ENCODE measurements at regions not wholly inside any gene's neighbourhood (a gene's known extent, or its start where the extent isn't known, plus 50 kb on each side); places are given as distances from the start of the nearest gene placed in this dataset.

- Histone ChIP-seq H3K4me3 (ENCODE audit: low read depth, low read length) (no peak overlapping the region), H3K27ac (no peak overlapping the region), H3K27me3 (ENCODE audit: insufficient read depth, low read depth, severe bottlenecking) (no peaks in the 10 kb centered on the region), H3K36me3 (no peaks in the 10 kb centered on the region), H3K9me3 (ENCODE audit: severe bottlenecking) (no peaks in the 10 kb centered on the region)
- DNase-seq = no peak
- TF ChIP-seq CTCF (IDR thresholded peaks at IDR 0.05; ENCODE audit: low read depth, low read length) = no peak
Observed at GRCh38 chr21:25422610-25423608, 184.4 kb downstream of the MRPL39 start.

GRCh38 chr21:25421321-25422028, 185.8 kb downstream of the MRPL39 start:
- Histone ChIP-seq H3K27ac (no peak overlapping the region), H3K27me3 (ENCODE audit: insufficient read depth, low read depth, severe bottlenecking) (no peaks in the 10 kb centered on the region), H3K4me3 (ENCODE audit: low read depth, low read length) (no peak overlapping the region), H3K36me3 (no peaks in the 10 kb centered on the region), H3K9me3 (ENCODE audit: severe bottlenecking) (no peaks in the 10 kb centered on the region)
- peak; percentile 63 for DNase-seq
- peak; percentile 81 for TF ChIP-seq CTCF (IDR thresholded peaks at IDR 0.05; ENCODE audit: low read depth, low read length)

GRCh38 chr21:25420831-25421230, 186.4 kb downstream of the MRPL39 start:
- H3K27ac ChIP-seq = no peak overlapping the region
- H3K4me3 ChIP-seq (ENCODE audit: low read depth, low read length) = no peak overlapping the region
- DNase-seq = no peak
- H3K36me3 ChIP-seq = no peaks in the 10 kb centered on the region
- no peaks in the 10 kb centered on the region for H3K9me3 ChIP-seq (ENCODE audit: severe bottlenecking)
- H3K27me3 ChIP-seq (ENCODE audit: insufficient read depth, low read depth, severe bottlenecking) = no peaks in the 10 kb centered on the region
- TF ChIP-seq CTCF (IDR thresholded peaks at IDR 0.05; ENCODE audit: low read depth, low read length) = no peak

- H3K27ac ChIP-seq = no peak overlapping the region
- H3K4me3 ChIP-seq (ENCODE audit: low read depth, low read length) = no peak overlapping the region
- no peak for DNase-seq
- H3K27me3 ChIP-seq (ENCODE audit: insufficient read depth, low read depth, severe bottlenecking) = no peaks in the 10 kb centered on the region
- H3K36me3 ChIP-seq = no peaks in the 10 kb centered on the region
- TF ChIP-seq CTCF (IDR thresholded peaks at IDR 0.05; ENCODE audit: low read depth, low read length) = no peak
- H3K9me3 ChIP-seq (ENCODE audit: severe bottlenecking) = no peaks in the 10 kb centered on the region
Observed at GRCh38 chr21:25416669-25417068, 190.6 kb downstream of the MRPL39 start.

- no peak overlapping the region for H3K4me3 ChIP-seq (ENCODE audit: low read depth, low read length)
- no peaks in the 10 kb centered on the region for H3K36me3 ChIP-seq
- DNase-seq = no peak
- H3K27me3 ChIP-seq (ENCODE audit: insufficient read depth, low read depth, severe bottlenecking) = no peaks in the 10 kb centered on the region
- TF ChIP-seq CTCF (IDR thresholded peaks at IDR 0.05; ENCODE audit: low read depth, low read length) = no peak
- no peak overlapping the region for H3K27ac ChIP-seq
- no peaks in the 10 kb centered on the region for H3K9me3 ChIP-seq (ENCODE audit: severe bottlenecking)
Observed at GRCh38 chr21:25412100-25412499, 195.2 kb downstream of the MRPL39 start.

Measured in WERI-Rb-1 (cell line).